Stomach (tissue), 8 donors: ENCODE measurements at regions not wholly inside any gene's neighbourhood (a gene's known extent, or its start where the extent isn't known, plus 50 kb on each side); places are given as distances from the start of the nearest gene placed in this dataset.

Experiments
- DNase-seq, 2 donors: peaks; one replicate each; pipeline versions ENCODE4 v3.0.0 to v3.0.0-alpha.2; 2013 to 2019
- H3K27ac ChIP-seq, 5 donors: fragments of 200-600 bp in 4 of 5; sonication (generic) in 4 of 5; one replicate each; pipeline ENCODE4 v1.5.1; 2013 to 2019; ENCODE audit warnings: mild to moderate bottlenecking in 1 of 5, moderate library complexity in 1 of 5
- H3K27me3 ChIP-seq, 3 donors: fragments of 200-600 bp; sonication (generic); one replicate each; pipeline ENCODE4 v1.5.1; 2017 to 2019; ENCODE audit warnings: mixed run types in 1 of 3
- H3K36me3 ChIP-seq, 4 donors: fragments of 200-600 bp; sonication (generic); 1 replicate in 3 of 4; 2 replicates in 1 of 4; pipeline ENCODE4 v1.5.1; 2016 to 2019
- H3K4me1 ChIP-seq, 4 donors: fragments of 200-600 bp; sonication (generic); one replicate each; pipeline ENCODE4 v1.5.1; 2016 to 2019
- H3K4me3 ChIP-seq, 4 donors: fragments of 200-600 bp; sonication (generic) in 3 of 4; one replicate each; pipeline ENCODE4 v1.5.1; 2016 to 2019; ENCODE audit warnings: mild to moderate bottlenecking in 1 of 4
- H3K9me3 ChIP-seq, 4 donors: fragments of 200-600 bp; sonication (generic); one replicate each; pipeline ENCODE4 v1.5.1; 2016 to 2019
- EP300 ChIP-seq: sonication (generic); formaldehyde crosslinking; IDR thresholded peaks from one replicate; pipeline ENCODE4 v1.6.1; 2017; ENCODE audit warnings: antibody characterized with exemption
- POLR2A ChIP-seq, 4 donors: fragments of 450-650 bp; IDR thresholded peaks; one replicate each; pipeline ENCODE4 v1.6.1; 2016; ENCODE audit warnings: antibody characterized with exemption in 4 of 4, control low read depth in 2 of 4, mild to moderate bottlenecking in 1 of 4, moderate library complexity in 1 of 4
- POLR2AphosphoS5 ChIP-seq, 3 donors: sonication (generic); formaldehyde crosslinking; IDR thresholded peaks; one replicate each; pipeline ENCODE4 v1.6.1; 2016; ENCODE audit warnings: antibody characterized with exemption in 3 of 3
- WGBS, 5 donors: extraction: QIAGEN DNeasy Blood & Tissue Kit in 3 of 5; methylation state at CpG; one replicate each; pipeline versions ENCODE4 v1.1.5 to v1.1.7; 2013 to 2018; 5-methylcytosine and 5-hydroxymethylcytosine counted together
- intact Hi-C: fragments of 100-400 bp; cut with DNase I; formaldehyde crosslinking; loops from one replicate; pipeline ENCODE4 v1.15.1; 2023; ENCODE audit warnings: low total_unique reads
- TF ChIP-seq, protein P1 (sequence below), 7 experiments: fragments of 450-650 bp in 4 of 7; fragments of 200-600 bp in 3 of 7; sonication (generic) in 3 of 7; IDR thresholded peaks; one replicate each; pipeline ENCODE4 v1.5.1; 2016 to 2019; ENCODE audit warnings: antibody characterized with exemption in 7 of 7, control low read depth in 2 of 7, mild to moderate bottlenecking in 1 of 7
- donor health status: healthy with polysubstance abuse.
- donor health status: Bipolar disorder and iron deficiency.
- donor health status: healthy.

DNA sequence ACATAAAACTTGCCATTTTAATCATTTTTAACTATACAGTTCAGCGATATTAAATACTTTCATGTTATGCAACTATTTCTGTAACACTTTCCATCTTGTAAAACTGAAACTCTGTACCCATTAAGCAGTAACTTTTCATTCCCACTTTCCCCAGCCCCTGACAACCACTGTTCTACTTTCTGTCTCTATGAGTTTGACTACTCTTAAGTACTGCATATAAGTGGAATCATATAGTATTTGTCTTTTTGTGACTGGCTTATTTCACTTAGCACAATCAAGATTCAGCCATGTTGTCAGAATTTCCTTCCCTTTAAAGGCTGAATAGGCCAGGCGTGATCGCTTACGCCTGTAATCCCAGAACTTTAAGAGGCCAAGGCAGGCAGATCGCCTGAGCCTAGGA is 56.2 kb downstream of the ARHGAP35 start:
- Histone ChIP-seq H3K4me3 (no peak overlapping the region), H3K27me3 (no peaks in the 10 kb centered on the region), H3K27ac (no peak overlapping the region), H3K9me3 (no peaks in the 10 kb centered on the region), H3K4me1 (peaks cover 9 to 36% (median 26%) of the 10 kb centered on the region in 4 donors), H3K36me3 (peaks cover 24 to 37% (median 36%) of the 10 kb centered on the region in 4 donors)
- intact Hi-C loops: no loop called here
- TF ChIP-seq, protein P1, sequence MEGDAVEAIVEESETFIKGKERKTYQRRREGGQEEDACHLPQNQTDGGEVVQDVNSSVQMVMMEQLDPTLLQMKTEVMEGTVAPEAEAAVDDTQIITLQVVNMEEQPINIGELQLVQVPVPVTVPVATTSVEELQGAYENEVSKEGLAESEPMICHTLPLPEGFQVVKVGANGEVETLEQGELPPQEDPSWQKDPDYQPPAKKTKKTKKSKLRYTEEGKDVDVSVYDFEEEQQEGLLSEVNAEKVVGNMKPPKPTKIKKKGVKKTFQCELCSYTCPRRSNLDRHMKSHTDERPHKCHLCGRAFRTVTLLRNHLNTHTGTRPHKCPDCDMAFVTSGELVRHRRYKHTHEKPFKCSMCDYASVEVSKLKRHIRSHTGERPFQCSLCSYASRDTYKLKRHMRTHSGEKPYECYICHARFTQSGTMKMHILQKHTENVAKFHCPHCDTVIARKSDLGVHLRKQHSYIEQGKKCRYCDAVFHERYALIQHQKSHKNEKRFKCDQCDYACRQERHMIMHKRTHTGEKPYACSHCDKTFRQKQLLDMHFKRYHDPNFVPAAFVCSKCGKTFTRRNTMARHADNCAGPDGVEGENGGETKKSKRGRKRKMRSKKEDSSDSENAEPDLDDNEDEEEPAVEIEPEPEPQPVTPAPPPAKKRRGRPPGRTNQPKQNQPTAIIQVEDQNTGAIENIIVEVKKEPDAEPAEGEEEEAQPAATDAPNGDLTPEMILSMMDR (IDR thresholded peaks at IDR 0.05): no peak
- TF ChIP-seq POLR2AphosphoS5 (IDR thresholded peaks at IDR 0.05) (no peak), POLR2A (IDR thresholded peaks at IDR 0.05) (no peak), EP300 (no peak)
- 92 to 96% (median 93%) methylated on average over 5 of the region's 5 CpGs for WGBS, 5 donors
- no peak for DNase-seq

DNA sequence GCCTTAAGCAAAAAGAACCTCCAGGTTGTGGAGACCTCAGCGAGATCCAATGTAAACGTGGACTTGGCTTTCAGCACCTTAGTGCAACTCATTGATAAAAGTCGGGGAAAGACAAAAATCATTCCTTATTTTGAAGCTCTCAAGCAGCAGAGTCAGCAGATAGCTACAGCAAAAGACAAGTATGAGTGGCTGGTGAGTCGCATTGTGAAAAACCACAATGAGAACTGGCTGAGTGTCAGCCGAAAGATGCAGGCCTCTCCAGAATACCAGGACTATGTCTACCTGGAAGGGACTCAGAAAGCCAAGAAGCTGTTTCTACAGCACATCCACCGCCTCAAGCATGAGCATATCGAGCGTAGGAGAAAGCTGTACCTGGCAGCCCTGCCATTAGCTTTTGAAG is 58.5 kb downstream of the ARHGAP35 start:
- WGBS, 5 donors: 79 to 84% (median 80%) methylated on average over 8 of the region's 8 CpGs
- intact Hi-C loops: no loop called here
- H3K4me1 ChIP-seq: peaks cover 5 to 26% (median 12%) of the 10 kb centered on the region in 4 donors
- no peak overlapping the region for H3K27ac ChIP-seq
- no peak for DNase-seq
- H3K36me3 ChIP-seq: peaks cover 31 to 50% (median 46%) of the 10 kb centered on the region in 4 donors
- no peaks in the 10 kb centered on the region for H3K27me3 ChIP-seq
- TF ChIP-seq, protein P1 (IDR thresholded peaks at IDR 0.05): no peak
- no peaks in the 10 kb centered on the region for H3K9me3 ChIP-seq
- H3K4me3 ChIP-seq: no peak overlapping the region

DNA sequence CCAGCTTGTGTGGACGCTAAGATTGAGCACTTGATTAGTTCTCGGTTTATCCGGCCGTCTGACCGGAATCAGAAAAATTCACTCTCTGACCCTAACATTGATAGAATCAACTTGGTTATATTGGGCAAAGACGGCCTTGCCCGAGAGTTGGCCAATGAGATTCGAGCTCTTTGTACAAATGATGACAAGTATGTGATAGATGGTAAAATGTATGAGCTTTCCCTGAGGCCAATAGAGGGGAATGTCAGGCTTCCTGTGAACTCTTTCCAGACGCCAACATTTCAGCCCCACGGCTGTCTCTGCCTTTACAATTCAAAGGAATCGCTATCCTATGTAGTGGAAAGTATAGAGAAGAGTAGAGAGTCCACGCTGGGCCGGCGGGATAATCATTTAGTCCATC is 59.6 kb downstream of the ARHGAP35 start:
- no peaks in the 10 kb centered on the region for H3K9me3 ChIP-seq
- H3K36me3 ChIP-seq: peaks cover 31 to 50% (median 46%) of the 10 kb centered on the region in 4 donors
- peaks cover 13 to 26% (median 16%) of the 10 kb centered on the region in 4 donors for H3K4me1 ChIP-seq
- no peak for DNase-seq
- 86 to 93% (median 89%) methylated on average over 14 of the region's 14 CpGs for WGBS, 5 donors
- no peak overlapping the region for H3K4me3 ChIP-seq
- no peaks in the 10 kb centered on the region for H3K27me3 ChIP-seq
- intact Hi-C loops: no loop called here
- no peak for TF ChIP-seq POLR2AphosphoS5 (IDR thresholded peaks at IDR 0.05)
- TF ChIP-seq EP300: no peak
- no peak for TF ChIP-seq POLR2A (IDR thresholded peaks at IDR 0.05)
- TF ChIP-seq, protein P1 (IDR thresholded peaks at IDR 0.05): no peak
- no peak overlapping the region for H3K27ac ChIP-seq

DNA sequence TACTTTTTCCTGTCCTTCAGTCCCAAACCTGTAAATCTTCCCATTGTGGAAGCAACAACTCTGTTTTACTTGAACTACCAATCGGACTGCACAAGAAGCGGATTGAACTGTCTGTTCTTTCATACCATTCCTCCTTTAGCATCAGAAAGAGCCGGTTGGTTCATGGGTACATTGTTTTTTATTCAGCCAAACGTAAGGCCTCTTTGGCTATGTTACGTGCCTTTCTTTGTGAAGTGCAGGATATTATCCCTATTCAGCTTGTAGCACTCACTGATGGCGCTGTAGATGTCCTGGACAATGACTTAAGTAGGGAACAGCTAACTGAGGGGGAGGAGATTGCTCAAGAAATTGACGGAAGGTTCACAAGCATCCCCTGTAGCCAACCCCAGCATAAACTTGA is 60.3 kb downstream of the ARHGAP35 start:
- intact Hi-C loops: no loop called here
- 96 to 98% (median 97%) methylated on average over 7 of the region's 7 CpGs for WGBS, 5 donors
- no peak for DNase-seq
- Histone ChIP-seq H3K36me3 (peaks cover 31 to 50% (median 46%) of the 10 kb centered on the region in 4 donors), H3K27ac (no peak overlapping the region), H3K4me1 (peaks cover 20 to 29% (median 22%) of the 10 kb centered on the region in 4 donors), H3K4me3 (no peak overlapping the region), H3K27me3 (no peaks in the 10 kb centered on the region), H3K9me3 (no peaks in the 10 kb centered on the region)
- TF ChIP-seq POLR2AphosphoS5 (IDR thresholded peaks at IDR 0.05): no peak
- TF ChIP-seq, protein P1 (IDR thresholded peaks at IDR 0.05): no peak
- TF ChIP-seq EP300: no peak
- no peak for TF ChIP-seq POLR2A (IDR thresholded peaks at IDR 0.05)
